ENCODE measurements at regions not wholly inside any gene's neighbourhood (a gene's known extent, or its start where the extent isn't known, plus 50 kb on each side); places are given as distances from the start of the nearest gene placed in this dataset.

DNA sequence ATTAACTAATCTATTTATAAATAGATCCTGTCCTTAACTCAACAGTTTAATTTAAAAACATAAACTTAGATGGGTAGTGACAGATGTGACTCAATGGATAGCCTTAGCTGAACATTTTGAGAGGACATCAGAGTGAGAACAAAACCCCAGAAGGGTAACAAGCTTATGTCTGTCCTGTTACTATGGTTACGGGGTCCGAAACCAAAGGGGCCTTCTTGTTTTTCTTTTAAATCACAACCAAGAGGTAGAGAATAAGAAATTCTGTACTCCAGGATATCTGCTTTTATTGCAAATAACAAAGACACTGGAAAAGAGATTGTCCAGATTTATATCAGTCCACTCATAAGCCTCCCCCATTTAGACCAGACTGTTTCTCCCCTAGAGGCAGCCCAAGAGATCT lies 612.1 kb downstream of the MTRR start:
- Mint-ChIP-seq H3K4me3 (no peak overlapping the region), H3K27me3 (ENCODE audit: low read depth) (no peaks in the 10 kb centered on the region), H3K36me3 (no peaks in the 10 kb centered on the region), H3K27ac (no peak overlapping the region), H3K9me3 (peaks cover 4% of the 10 kb centered on the region), H3K4me1 (no peaks in the 10 kb centered on the region)
- DNase-seq (ENCODE audit: low spot score in 2 of 2, unreplicated experiment in 2 of 2) = no peak
- no peak for TF ChIP-seq CTCF (IDR thresholded peaks at IDR 0.05; ENCODE audit: unreplicated experiment)

DNA sequence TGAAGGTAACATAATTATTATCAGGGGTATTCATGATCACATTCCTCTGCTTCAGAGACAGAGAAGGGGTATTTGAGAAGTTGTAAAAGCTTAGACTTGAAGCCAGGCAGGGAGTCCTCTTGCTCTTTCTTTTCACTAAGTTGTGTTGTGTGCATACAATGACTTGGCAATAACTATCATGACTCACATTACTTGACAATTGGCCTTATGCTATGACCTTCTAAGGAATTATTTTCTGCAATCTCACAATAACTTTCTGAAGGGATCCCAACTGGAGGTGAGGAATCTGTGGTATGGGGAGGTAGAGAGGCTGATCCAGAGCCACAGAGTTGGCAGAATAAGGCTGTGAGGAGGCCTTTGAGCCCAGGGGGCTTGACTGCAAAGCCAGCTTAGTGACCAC lies 622.3 kb downstream of the MTRR start:
- Mint-ChIP-seq H3K27me3 (ENCODE audit: low read depth) (no peaks in the 10 kb centered on the region), H3K4me3 (no peak overlapping the region), H3K36me3 (no peaks in the 10 kb centered on the region), H3K9me3 (peaks cover 32% of the 10 kb centered on the region), H3K27ac (no peak overlapping the region), H3K4me1 (peaks cover 4% of the 10 kb centered on the region)
- TF ChIP-seq CTCF (IDR thresholded peaks at IDR 0.05; ENCODE audit: unreplicated experiment) = no peak
- DNase-seq (ENCODE audit: low spot score in 2 of 2, unreplicated experiment in 2 of 2) = no peak

DNA sequence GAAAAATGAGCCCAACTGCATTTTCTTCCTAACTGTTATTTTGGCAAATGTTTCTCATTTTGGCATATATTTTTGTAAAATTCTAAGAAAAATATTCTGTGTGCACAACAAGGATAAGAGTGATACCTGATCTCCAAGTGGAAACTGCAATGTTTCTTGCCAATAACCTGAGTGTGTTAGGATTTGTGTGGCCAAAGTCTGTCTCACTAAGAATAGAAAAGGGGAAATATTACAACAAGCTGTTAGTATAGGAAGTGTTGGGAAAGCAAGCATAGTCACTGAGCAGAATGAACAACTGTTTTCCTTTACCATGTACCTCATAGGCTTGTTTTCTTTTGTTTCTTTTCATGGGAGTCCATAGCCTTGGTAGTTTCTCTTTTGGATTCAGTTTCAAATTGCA lies 624.2 kb downstream of the MTRR start:
- no peak for TF ChIP-seq CTCF (IDR thresholded peaks at IDR 0.05; ENCODE audit: unreplicated experiment)
- no peak overlapping the region for H3K27ac Mint-ChIP-seq
- peaks cover 4% of the 10 kb centered on the region for H3K4me1 Mint-ChIP-seq
- no peaks in the 10 kb centered on the region for H3K36me3 Mint-ChIP-seq
- peaks cover 43% of the 10 kb centered on the region for H3K9me3 Mint-ChIP-seq
- H3K4me3 Mint-ChIP-seq = no peak overlapping the region
- H3K27me3 Mint-ChIP-seq (ENCODE audit: low read depth) = no peaks in the 10 kb centered on the region
- DNase-seq (ENCODE audit: low spot score in 2 of 2, unreplicated experiment in 2 of 2) = no peak

DNA sequence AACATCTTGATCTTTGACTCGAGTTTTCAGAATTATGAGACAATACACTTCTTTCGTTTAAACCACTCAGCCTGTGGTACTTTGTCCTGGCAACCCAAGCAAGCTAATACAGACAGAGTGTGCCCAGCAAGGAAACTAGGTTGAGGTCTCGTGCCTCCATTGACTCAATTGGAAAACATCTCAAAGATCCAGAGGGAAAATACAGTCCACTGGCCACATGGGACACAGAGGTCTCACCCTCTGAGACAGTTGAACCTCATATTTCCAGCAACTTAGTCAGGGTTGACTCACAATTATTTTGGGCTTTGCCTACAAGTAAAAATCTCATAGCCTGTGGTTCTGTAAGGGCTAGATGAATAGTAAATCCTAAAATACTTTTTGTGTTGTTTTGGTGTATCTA lies 631.5 kb downstream of the MTRR start:
- no peak for TF ChIP-seq CTCF (IDR thresholded peaks at IDR 0.05; ENCODE audit: unreplicated experiment)
- no peak overlapping the region for H3K4me3 Mint-ChIP-seq
- no peaks in the 10 kb centered on the region for H3K36me3 Mint-ChIP-seq
- no peak overlapping the region for H3K27ac Mint-ChIP-seq
- no peaks in the 10 kb centered on the region for H3K27me3 Mint-ChIP-seq (ENCODE audit: low read depth)
- H3K9me3 Mint-ChIP-seq = peaks cover 38% of the 10 kb centered on the region
- H3K4me1 Mint-ChIP-seq = no peaks in the 10 kb centered on the region
- no peak for DNase-seq (ENCODE audit: low spot score in 2 of 2, unreplicated experiment in 2 of 2)

DNA sequence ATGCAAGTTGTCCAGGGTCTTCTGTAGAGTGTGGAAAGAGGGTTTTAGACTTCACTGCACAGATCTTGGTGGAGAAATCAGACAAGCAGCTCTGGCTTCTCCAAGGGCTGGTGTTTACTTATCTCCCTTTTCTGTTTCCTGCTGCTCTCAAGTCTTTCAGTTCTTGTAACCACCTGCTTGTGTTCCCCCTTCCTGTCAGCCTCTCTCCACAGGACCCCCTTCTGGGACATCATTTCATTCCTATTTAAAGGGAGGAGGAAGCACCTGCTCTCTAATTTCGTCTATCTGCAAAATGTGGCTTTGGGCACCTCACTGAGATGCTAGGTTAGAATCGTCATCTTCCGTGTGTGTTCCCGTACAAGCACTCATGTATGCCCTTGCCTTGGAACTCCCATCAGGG lies 636.2 kb downstream of the MTRR start:
- no peak for DNase-seq (ENCODE audit: low spot score in 2 of 2, unreplicated experiment in 2 of 2)
- no peak overlapping the region for H3K27ac Mint-ChIP-seq
- H3K9me3 Mint-ChIP-seq = peaks cover 2% of the 10 kb centered on the region
- H3K4me1 Mint-ChIP-seq = no peaks in the 10 kb centered on the region
- H3K4me3 Mint-ChIP-seq = no peak overlapping the region
- TF ChIP-seq CTCF (IDR thresholded peaks at IDR 0.05; ENCODE audit: unreplicated experiment) = no peak
- H3K27me3 Mint-ChIP-seq (ENCODE audit: low read depth) = no peaks in the 10 kb centered on the region
- H3K36me3 Mint-ChIP-seq = no peaks in the 10 kb centered on the region

GRCh38 chr5:8508231-8508630 lies 639.3 kb downstream of the MTRR start:
- no peaks in the 10 kb centered on the region for H3K27me3 Mint-ChIP-seq (ENCODE audit: low read depth)
- TF ChIP-seq CTCF (IDR thresholded peaks at IDR 0.05; ENCODE audit: unreplicated experiment) = no peak
- H3K4me1 Mint-ChIP-seq = no peaks in the 10 kb centered on the region
- no peak overlapping the region for H3K27ac Mint-ChIP-seq
- DNase-seq (ENCODE audit: low spot score in 2 of 2, unreplicated experiment in 2 of 2) = no peak
- H3K9me3 Mint-ChIP-seq = peaks cover 4% of the 10 kb centered on the region
- H3K4me3 Mint-ChIP-seq = no peak overlapping the region
- H3K36me3 Mint-ChIP-seq = no peaks in the 10 kb centered on the region
